ENCODE measurements at regions not wholly inside any gene's neighbourhood (a gene's known extent, or its start where the extent isn't known, plus 50 kb on each side); places are given as distances from the start of the nearest gene placed in this dataset.

- TF ChIP-seq CTCF (IDR thresholded peaks at IDR 0.05) (no peak), POLR2A (IDR thresholded peaks at IDR 0.05) (no peak)
These were observed 280.9 kb upstream of the SIX2 start for GRCh38 chr2:45289997-45290709.
